NCI-H1694 treated with DMSO at 0.1 percent for 48 hours (cell line): ENCODE measurements at regions not wholly inside any gene's neighbourhood (a gene's known extent, or its start where the extent isn't known, plus 50 kb on each side); places are given as distances from the start of the nearest gene placed in this dataset.

ENCODE experiments used
- DNase-seq: peaks from one replicate; lab custom pipeline; 2025; lab: John Stamatoyannopoulos, UW

- DNase-seq, result no peak
Measured at GRCh38 chr12:97335115-97335514, 127.5 kb upstream of the RMST start.

- no peak for DNase-seq
Measured at GRCh38 chr12:97336900-97337751, 125.5 kb upstream of the RMST start.

- no peak for DNase-seq
Measured at GRCh38 chr12:97342130-97342529, 120.5 kb upstream of the RMST start.

GRCh38 chr12:97347956-97348355 lies 114.6 kb upstream of the RMST start:
- DNase-seq, result no peak

GRCh38 chr12:97358361-97358760 lies 104.2 kb upstream of the RMST start:
- no peak for DNase-seq

GRCh38 chr12:97359021-97359690 lies 103.4 kb upstream of the RMST start:
- no peak for DNase-seq

- no peak for DNase-seq
Measured at GRCh38 chr12:97363693-97364092, 98.9 kb upstream of the RMST start.

- no peak for DNase-seq
Measured at GRCh38 chr12:97368462-97369163, 94.0 kb upstream of the RMST start.

GRCh38 chr12:97375310-97375709 lies 87.3 kb upstream of the RMST start:
- DNase-seq, result no peak

- DNase-seq, result no peak
Measured at GRCh38 chr12:97380440-97380839, 82.2 kb upstream of the RMST start.

- DNase-seq, result no peak
Measured at GRCh38 chr12:97385121-97385520, 77.5 kb upstream of the RMST start.

- no peak for DNase-seq
Measured at GRCh38 chr12:97386133-97386581, 76.4 kb upstream of the RMST start.

GRCh38 chr12:97387844-97388243 lies 74.8 kb upstream of the RMST start:
- no peak for DNase-seq

- DNase-seq, result no peak
Measured at GRCh38 chr12:97394657-97395056, 67.9 kb upstream of the RMST start.

GRCh38 chr12:97397008-97397407 lies 65.6 kb upstream of the RMST start:
- no peak for DNase-seq

GRCh38 chr12:97398704-97399103 lies 63.9 kb upstream of the RMST start:
- DNase-seq, result no peak

GRCh38 chr12:97404093-97404492 lies 58.5 kb upstream of the RMST start:
- DNase-seq, result no peak

GRCh38 chr12:97404543-97404942 lies 58.1 kb upstream of the RMST start:
- peak; percentile 16 for DNase-seq

- DNase-seq, result no peak
Measured at GRCh38 chr12:97408363-97408762, 54.2 kb upstream of the RMST start.

- no peak for DNase-seq
Measured at GRCh38 chr12:97411341-97411740, 51.3 kb upstream of the RMST start.
